ENCODE measurements at regions not wholly inside any gene's neighbourhood (a gene's known extent, or its start where the extent isn't known, plus 50 kb on each side); places are given as distances from the start of the nearest gene placed in this dataset.

GRCh38 chr14:45906257-45906656, 653.3 kb upstream of the MIS18BP1 start:
- no peak for TF ChIP-seq POLR2AphosphoS5 (IDR thresholded peaks at IDR 0.05)
- TF ChIP-seq CTCF (IDR thresholded peaks at IDR 0.05), result no peak
- TF ChIP-seq POLR2A (IDR thresholded peaks at IDR 0.05), result no peak
